Astrocyte (in vitro differentiated cells and primary cell): ENCODE measurements at regions not wholly inside any gene's neighbourhood (a gene's known extent, or its start where the extent isn't known, plus 50 kb on each side); places are given as distances from the start of the nearest gene placed in this dataset.

Experiments used
- EZH2 ChIP-seq: IDR thresholded peaks from 2 replicates; pipeline ENCODE4 v1.6.1; 2012; ENCODE audit warnings: mild to moderate bottlenecking, low read length, inconsistent platforms; ENCODE audit not compliant: insufficient read depth
- TF ChIP-seq, protein P1 (sequence below): IDR thresholded peaks from 2 replicates; pipeline ENCODE4 v1.5.1; 2011; ENCODE audit warnings: low read depth, mild to moderate bottlenecking, inconsistent platforms, low read length, moderate library complexity; ENCODE audit not compliant: insufficient read depth

- TF ChIP-seq, protein P1, sequence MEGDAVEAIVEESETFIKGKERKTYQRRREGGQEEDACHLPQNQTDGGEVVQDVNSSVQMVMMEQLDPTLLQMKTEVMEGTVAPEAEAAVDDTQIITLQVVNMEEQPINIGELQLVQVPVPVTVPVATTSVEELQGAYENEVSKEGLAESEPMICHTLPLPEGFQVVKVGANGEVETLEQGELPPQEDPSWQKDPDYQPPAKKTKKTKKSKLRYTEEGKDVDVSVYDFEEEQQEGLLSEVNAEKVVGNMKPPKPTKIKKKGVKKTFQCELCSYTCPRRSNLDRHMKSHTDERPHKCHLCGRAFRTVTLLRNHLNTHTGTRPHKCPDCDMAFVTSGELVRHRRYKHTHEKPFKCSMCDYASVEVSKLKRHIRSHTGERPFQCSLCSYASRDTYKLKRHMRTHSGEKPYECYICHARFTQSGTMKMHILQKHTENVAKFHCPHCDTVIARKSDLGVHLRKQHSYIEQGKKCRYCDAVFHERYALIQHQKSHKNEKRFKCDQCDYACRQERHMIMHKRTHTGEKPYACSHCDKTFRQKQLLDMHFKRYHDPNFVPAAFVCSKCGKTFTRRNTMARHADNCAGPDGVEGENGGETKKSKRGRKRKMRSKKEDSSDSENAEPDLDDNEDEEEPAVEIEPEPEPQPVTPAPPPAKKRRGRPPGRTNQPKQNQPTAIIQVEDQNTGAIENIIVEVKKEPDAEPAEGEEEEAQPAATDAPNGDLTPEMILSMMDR, result no peak
- no peak for TF ChIP-seq EZH2
These were observed 93.6 kb upstream of the CCDC91 start for GRCh38 chr12:28096649-28097048.
